GM20000 (cell line): ENCODE measurements at regions not wholly inside any gene's neighbourhood (a gene's known extent, or its start where the extent isn't known, plus 50 kb on each side); places are given as distances from the start of the nearest gene placed in this dataset.

ENCODE experiments used
- DNase-seq: peaks from one replicate; pipeline ENCODE4 v3.0.0; 2012; ENCODE audit warnings: low spot score
- CTCF ChIP-seq: IDR thresholded peaks from 2 replicates; pipeline ENCODE4 v1.5.1; 2012; ENCODE audit warnings: mild to moderate bottlenecking, control low read depth; ENCODE audit errors: extremely low read depth, missing control alignments

- no peak for TF ChIP-seq CTCF
- no peak for DNase-seq
Observed at GRCh38 chr20:56829788-56830385, 200.8 kb downstream of the TFAP2C start.

- no peak for TF ChIP-seq CTCF
- no peak for DNase-seq
Observed at GRCh38 chr20:56831795-56832194, 202.7 kb downstream of the TFAP2C start.

GRCh38 chr20:56833427-56833826 is 204.3 kb downstream of the TFAP2C start:
- no peak for TF ChIP-seq CTCF
- DNase-seq = no peak

- TF ChIP-seq CTCF = no peak
- no peak for DNase-seq
Observed at GRCh38 chr20:56835829-56836550, 206.9 kb downstream of the TFAP2C start.

GRCh38 chr20:56839222-56839621 is 210.1 kb downstream of the TFAP2C start:
- no peak for TF ChIP-seq CTCF
- no peak for DNase-seq

- no peak for TF ChIP-seq CTCF
- DNase-seq = no peak
Observed at GRCh38 chr20:56839786-56840185, 210.7 kb downstream of the TFAP2C start.

- no peak for TF ChIP-seq CTCF
- DNase-seq = no peak
Observed at GRCh38 chr20:56840716-56841261, 211.7 kb downstream of the TFAP2C start.
